Fibroblast of upper back skin (primary cell): ENCODE measurements at regions not wholly inside any gene's neighbourhood (a gene's known extent, or its start where the extent isn't known, plus 50 kb on each side); places are given as distances from the start of the nearest gene placed in this dataset.

ENCODE experiments used
- DNase-seq: peaks from one replicate; pipeline ENCODE4 v3.0.0-alpha.2; 2013

- DNase-seq, result no peak
These were observed 205.8 kb upstream of the NCKAP5 start for GRCh38 chr2:133773854-133774653.

GRCh38 chr2:133774654-133775015, 206.4 kb upstream of the NCKAP5 start:
- no peak for DNase-seq

- DNase-seq, result no peak
These were observed 208.8 kb upstream of the NCKAP5 start for GRCh38 chr2:133776936-133777573.

- DNase-seq, result no peak
These were observed 209.3 kb upstream of the NCKAP5 start for GRCh38 chr2:133777574-133777960.

- peak; percentile 84 for DNase-seq
These were observed 212.1 kb upstream of the NCKAP5 start for GRCh38 chr2:133780099-133780996.

- no peak for DNase-seq
These were observed 212.8 kb upstream of the NCKAP5 start for GRCh38 chr2:133780997-133781513.

GRCh38 chr2:133787207-133787606, 218.9 kb upstream of the NCKAP5 start:
- peak; percentile 73 for DNase-seq

GRCh38 chr2:133787651-133788050, 219.4 kb upstream of the NCKAP5 start:
- no peak for DNase-seq

GRCh38 chr2:133788386-133788785, 220.1 kb upstream of the NCKAP5 start:
- peak; percentile 34 for DNase-seq

- DNase-seq, result peak; percentile 29
These were observed 221.5 kb upstream of the NCKAP5 start for GRCh38 chr2:133789743-133790142.

GRCh38 chr2:133790711-133791110, 222.4 kb upstream of the NCKAP5 start:
- DNase-seq, result peak; percentile 38

GRCh38 chr2:133791191-133791590, 222.9 kb upstream of the NCKAP5 start:
- DNase-seq, result peak; percentile 73

GRCh38 chr2:133792223-133792622, 224.0 kb upstream of the NCKAP5 start:
- no peak for DNase-seq

GRCh38 chr2:133794114-133794513, 225.9 kb upstream of the NCKAP5 start:
- no peak for DNase-seq

GRCh38 chr2:133801946-133802345, 233.7 kb upstream of the NCKAP5 start:
- DNase-seq, result no peak

- no peak for DNase-seq
These were observed 234.3 kb upstream of the NCKAP5 start for GRCh38 chr2:133802409-133803039.

GRCh38 chr2:133806564-133806963, 238.3 kb upstream of the NCKAP5 start:
- no peak for DNase-seq

GRCh38 chr2:133809485-133809884, 241.2 kb upstream of the NCKAP5 start:
- no peak for DNase-seq

- no peak for DNase-seq
These were observed 242.3 kb upstream of the NCKAP5 start for GRCh38 chr2:133810559-133810958.

- DNase-seq, result no peak
These were observed 243.3 kb upstream of the NCKAP5 start for GRCh38 chr2:133811409-133812125.

GRCh38 chr2:133812826-133813617, 244.8 kb upstream of the NCKAP5 start:
- no peak for DNase-seq
